ENCODE measurements at regions not wholly inside any gene's neighbourhood (a gene's known extent, or its start where the extent isn't known, plus 50 kb on each side); places are given as distances from the start of the nearest gene placed in this dataset.

- TF ChIP-seq CTCF (CRISPR knock-in tag; IDR thresholded peaks at IDR 0.05) (no peak), TBL1XR1 (IDR thresholded peaks at IDR 0.05; ENCODE audit: borderline replicate concordance, low read length, partially characterized antibody) (no peak), DPF2 (CRISPR knock-in tag; IDR thresholded peaks at IDR 0.05; ENCODE audit: borderline replicate concordance, low read depth) (no peak), JUND (CRISPR knock-in tag; IDR thresholded peaks at IDR 0.05) (no peak), UBTF (CRISPR knock-in tag; IDR thresholded peaks at IDR 0.05) (no peak), ZNF274 (CRISPR knock-in tag; IDR thresholded peaks at IDR 0.05) (no peak), SUZ12 (IDR thresholded peaks at IDR 0.05; ENCODE audit: low read depth, low read length) (no peak), FOXA1 (IDR thresholded peaks at IDR 0.05) (no peak), FOXA1 (CRISPR knock-in tag; IDR thresholded peaks at IDR 0.05) (no peak), BCLAF1 (IDR thresholded peaks at IDR 0.05) (no peak), POLR2AphosphoS5 (IDR thresholded peaks at IDR 0.05; ENCODE audit: low read depth, low read length) (no peak), ZNF101 (CRISPR knock-in tag; IDR thresholded peaks at IDR 0.05; ENCODE audit: borderline replicate concordance, low read depth) (no peak), LRRFIP1 (CRISPR knock-in tag; conservative IDR thresholded peaks at IDR 0.05) (no peak)
Observed at GRCh38 chr2:13651684-13652131, 935.0 kb downstream of the TRIB2 start.

Measured in HepG2 (cell line).